PC-3 (cell line): ENCODE measurements at regions not wholly inside any gene's neighbourhood (a gene's known extent, or its start where the extent isn't known, plus 50 kb on each side); places are given as distances from the start of the nearest gene placed in this dataset.
A peak's percentile ranks its signal among the peaks of the same experiment; 100 is the strongest.
"Not testable (repeated sequence)": the region's sequence is repeated elsewhere in the genome, so short reads cannot be mapped to it uniquely, and the experiment has no call there.

ENCODE experiments used
- ATAC-seq: fragments of 200-7000 bp; cut with Tn5 transposase; 2 replicates; pipeline ENCODE4 v1.9.1; 2020; ENCODE audit warnings: mild to moderate bottlenecking, moderate library complexity
- BruUV-seq: library from RNA; stranded (reverse); fragments of 400-500 nt; replicated peaks from 2 replicates; lab custom pipeline; 2021; lab: Mats Ljungman, UMichigan
- CTCF ChIA-PET: fragments of 300-600 bp; sonication (Branson Sonifier 250); formaldehyde crosslinking; loops from one replicate; lab custom pipeline; 2022; ENCODE audit warnings: antibody characterized with exemption; lab: Charles Lee
- POLR2A ChIA-PET: fragments of 300-600 bp; sonication (Branson Sonifier 250); formaldehyde crosslinking; loops from one replicate; lab custom pipeline; 2022; ENCODE audit warnings: antibody characterized with exemption; ENCODE audit not compliant: unreplicated experiment; lab: Charles Lee
- DNase-seq: peaks from one replicate; pipeline ENCODE4 v3.0.0-alpha.2; 2015
- H2AFZ ChIP-seq: fragments of 300-600 bp; sonication (generic); 2 replicates; pipeline ENCODE4 v1.6.0; 2016; ENCODE audit warnings: antibody characterized with exemption, low read length
- H3F3A ChIP-seq: fragments of 300-600 bp; sonication (generic); one replicate; pipeline ENCODE4 v1.6.0; 2017; ENCODE audit warnings: antibody characterized with exemption, low read length, control low read depth, mild to moderate bottlenecking; ENCODE audit not compliant: unreplicated experiment
- H3K27ac ChIP-seq: fragments of 300-600 bp; sonication (generic); 2 replicates; pipeline ENCODE4 v1.5.1; 2016; ENCODE audit warnings: mild to moderate bottlenecking, low read length
- H3K27me3 ChIP-seq: fragments of 300-600 bp; sonication (generic); 2 replicates; pipeline ENCODE4 v1.6.1; 2016; ENCODE audit warnings: low read length, mixed read lengths
- H3K36me3 ChIP-seq: fragments of 300-600 bp; sonication (generic); 2 replicates; pipeline ENCODE4 v1.6.1; 2016; ENCODE audit warnings: low read depth, mixed run types, low read length, mixed read lengths
- H3K4me1 ChIP-seq: fragments of 300-600 bp; sonication (generic); 2 replicates; pipeline ENCODE4 v1.5.1; 2016; ENCODE audit warnings: low read length; ENCODE audit not compliant: insufficient read depth
- H3K4me2 ChIP-seq: fragments of 300-600 bp; sonication (generic); 2 replicates; pipeline ENCODE4 v1.6.0; 2016; ENCODE audit warnings: low read length
- H3K4me3 ChIP-seq: fragments of 300-600 bp; sonication (generic); 2 replicates; pipeline ENCODE4 v1.5.1; 2016; ENCODE audit warnings: mild to moderate bottlenecking, low read length, mixed read lengths
- H3K79me2 ChIP-seq: fragments of 300-600 bp; sonication (generic); 2 replicates; pipeline ENCODE4 v1.6.1; 2017; ENCODE audit warnings: low read length, mixed read lengths
- H3K9ac ChIP-seq: fragments of 300-600 bp; sonication (generic); 2 replicates; pipeline ENCODE4 v1.6.0; 2016; ENCODE audit warnings: mild to moderate bottlenecking, low read length
- H3K9me2 ChIP-seq: fragments of 300-600 bp; sonication (generic); replicated peaks from 2 replicates; pipeline ENCODE4 v1.6.1; 2016; ENCODE audit warnings: mixed run types, low read length, mixed read lengths
- H3K9me3 ChIP-seq: fragments of 300-600 bp; sonication (generic); 2 replicates; pipeline ENCODE4 v1.6.1; 2016; ENCODE audit warnings: low read length, mixed read lengths
- H4K20me1 ChIP-seq: fragments of 300-600 bp; sonication (generic); 2 replicates; pipeline ENCODE4 v1.6.1; 2016; ENCODE audit warnings: low read length, mixed read lengths
- EZH2 ChIP-seq: fragments of 300-600 bp; sonication (generic); IDR thresholded peaks from one replicate; pipeline ENCODE4 v1.6.1; 2017; ENCODE audit warnings: antibody characterized with exemption, mild to moderate bottlenecking, low read length; ENCODE audit not compliant: unreplicated experiment
- EZH2phosphoT487 ChIP-seq: fragments of 300-600 bp; sonication (generic); IDR thresholded peaks from 2 replicates; pipeline ENCODE4 v1.6.1; 2018; ENCODE audit warnings: mild to moderate bottlenecking, antibody characterized with exemption, low read length, borderline replicate concordance
- intact Hi-C: fragments of 100-400 bp; cut with micrococcal nuclease; formaldehyde crosslinking; loops from 2 replicates; pipeline ENCODE4 v1.9.0; 2023
- TF ChIP-seq, protein P1 (sequence below): fragments of 300-600 bp; sonication (generic); conservative IDR thresholded peaks from 2 replicates; pipeline ENCODE4 v1.5.1; 2017; ENCODE audit warnings: antibody characterized with exemption, low read depth, mild to moderate bottlenecking, low read length

- Histone ChIP-seq H2AFZ (no peak overlapping the region), H3F3A (no peaks in the 10 kb centered on the region), H3K79me2 (no peaks in the 10 kb centered on the region), H3K9me2 (no peaks in the 10 kb centered on the region), H3K27ac (no peak overlapping the region), H3K9ac (no peak overlapping the region), H3K9me3 (no peaks in the 10 kb centered on the region), H3K36me3 (no peaks in the 10 kb centered on the region), H3K4me2 (no peak overlapping the region), H3K4me1 (no peaks in the 10 kb centered on the region), H3K4me3 (no peak overlapping the region), H3K27me3 (no peaks in the 10 kb centered on the region), H4K20me1 (no peaks in the 10 kb centered on the region)
- ATAC-seq (no peak), DNase-seq (no peak)
- no TSS peak for BruUV-seq
- ChIA-PET CTCF (no interaction called here), POLR2A (no interaction called here)
- no peak for TF ChIP-seq EZH2
- TF ChIP-seq, protein P1, sequence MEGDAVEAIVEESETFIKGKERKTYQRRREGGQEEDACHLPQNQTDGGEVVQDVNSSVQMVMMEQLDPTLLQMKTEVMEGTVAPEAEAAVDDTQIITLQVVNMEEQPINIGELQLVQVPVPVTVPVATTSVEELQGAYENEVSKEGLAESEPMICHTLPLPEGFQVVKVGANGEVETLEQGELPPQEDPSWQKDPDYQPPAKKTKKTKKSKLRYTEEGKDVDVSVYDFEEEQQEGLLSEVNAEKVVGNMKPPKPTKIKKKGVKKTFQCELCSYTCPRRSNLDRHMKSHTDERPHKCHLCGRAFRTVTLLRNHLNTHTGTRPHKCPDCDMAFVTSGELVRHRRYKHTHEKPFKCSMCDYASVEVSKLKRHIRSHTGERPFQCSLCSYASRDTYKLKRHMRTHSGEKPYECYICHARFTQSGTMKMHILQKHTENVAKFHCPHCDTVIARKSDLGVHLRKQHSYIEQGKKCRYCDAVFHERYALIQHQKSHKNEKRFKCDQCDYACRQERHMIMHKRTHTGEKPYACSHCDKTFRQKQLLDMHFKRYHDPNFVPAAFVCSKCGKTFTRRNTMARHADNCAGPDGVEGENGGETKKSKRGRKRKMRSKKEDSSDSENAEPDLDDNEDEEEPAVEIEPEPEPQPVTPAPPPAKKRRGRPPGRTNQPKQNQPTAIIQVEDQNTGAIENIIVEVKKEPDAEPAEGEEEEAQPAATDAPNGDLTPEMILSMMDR: no peak
- TF ChIP-seq EZH2phosphoT487: no peak
- intact Hi-C loops: no loop called here
Measured at GRCh38 chr6:93644611-93645010, 225.3 kb upstream of the EPHA7 start.

GRCh38 chr6:93639126-93639525 lies 219.8 kb upstream of the EPHA7 start:
- Histone ChIP-seq H3K4me1 (no peaks in the 10 kb centered on the region), H3K9ac (no peak overlapping the region), H3K4me2 (peak overlapping the region; percentile 36; the same call in 1 of the 2 replicates), H3F3A (no peaks in the 10 kb centered on the region), H2AFZ (peak overlapping the region; percentile 64), H3K9me3 (no peaks in the 10 kb centered on the region), H3K27ac (no peak overlapping the region), H4K20me1 (no peaks in the 10 kb centered on the region), H3K9me2 (no peaks in the 10 kb centered on the region), H3K4me3 (no peak overlapping the region), H3K79me2 (no peaks in the 10 kb centered on the region), H3K27me3 (no peaks in the 10 kb centered on the region), H3K36me3 (no peaks in the 10 kb centered on the region)
- no TSS peak for BruUV-seq
- intact Hi-C loops: no loop called here
- TF ChIP-seq EZH2phosphoT487 (no peak), EZH2 (no peak)
- TF ChIP-seq, protein P1: no peak
- ATAC-seq (no peak), DNase-seq (no peak)
- ChIA-PET POLR2A (no interaction called here), CTCF (interaction anchor here (0.6 kb wide), 1 partner anchor 62 kb away, joined by 3 read pairs; no protein-coding TSS in a partner anchor)

GRCh38 chr6:93636987-93637664 lies 217.8 kb upstream of the EPHA7 start:
- CTCF ChIA-PET, H3K27ac ChIP-seq, H3K9me2 ChIP-seq, H4K20me1 ChIP-seq, POLR2A ChIA-PET, BruUV-seq, H3K4me1 ChIP-seq, H3K9me3 ChIP-seq, H3K79me2 ChIP-seq, H3K4me3 ChIP-seq, ATAC-seq, DNase-seq, intact Hi-C loops, H3K36me3 ChIP-seq, H3K9ac ChIP-seq, H2AFZ ChIP-seq, H3K4me2 ChIP-seq, H3F3A ChIP-seq, H3K27me3 ChIP-seq: not testable (repeated sequence)
